ENCODE measurements at regions not wholly inside any gene's neighbourhood (a gene's known extent, or its start where the extent isn't known, plus 50 kb on each side); places are given as distances from the start of the nearest gene placed in this dataset.

- DNase-seq (ENCODE audit: low spot score): no peak
Observed at GRCh38 chr14:87524011-87524410, 469.0 kb downstream of the GALC start.

- DNase-seq (ENCODE audit: low spot score): no peak
Observed at GRCh38 chr14:87522575-87522974, 470.4 kb downstream of the GALC start.

DNA sequence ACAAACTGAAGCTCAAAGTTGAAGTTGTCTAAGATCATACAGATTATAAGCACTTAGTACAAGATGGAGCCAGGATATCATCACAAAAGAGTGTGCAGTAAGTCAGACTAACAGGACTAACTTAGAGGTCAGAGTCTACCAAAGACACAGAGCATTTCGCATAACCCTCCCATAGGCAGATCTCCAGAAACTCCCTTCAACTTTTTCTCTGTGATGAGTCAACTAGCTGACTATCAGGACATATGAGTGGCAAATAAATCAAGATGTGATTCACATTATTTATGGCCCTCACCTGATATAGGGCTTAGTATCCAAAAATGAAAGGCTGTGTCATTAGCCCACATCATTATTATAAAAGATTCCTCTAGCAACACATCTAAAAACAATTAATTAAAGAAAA lies 484.6 kb downstream of the GALC start:
- DNase-seq (ENCODE audit: low spot score): no peak

DNA sequence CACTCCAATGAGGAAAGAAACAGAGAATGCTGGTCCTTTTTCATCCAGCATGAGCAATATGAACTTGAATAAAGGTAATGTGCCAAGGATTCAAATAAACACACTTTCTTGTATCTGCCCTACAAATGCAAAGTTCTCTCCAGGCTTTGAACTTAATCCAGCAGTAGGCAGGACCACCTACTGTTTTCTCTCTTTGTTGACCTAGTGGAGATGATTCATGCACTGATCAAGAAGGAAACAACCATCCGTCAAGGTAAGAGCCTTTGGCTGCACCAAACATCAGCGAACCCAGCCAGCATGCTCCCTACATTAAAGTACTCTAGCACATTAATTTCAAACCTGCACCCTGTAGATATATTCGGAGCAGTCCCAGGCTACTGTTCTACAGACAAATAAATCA lies 489.3 kb downstream of the GALC start:
- no peak for DNase-seq (ENCODE audit: low spot score)

- no peak for DNase-seq (ENCODE audit: low spot score)
Observed at GRCh38 chr14:87497301-87497700, 495.7 kb downstream of the GALC start.

GRCh38 chr14:87494010-87494409 lies 499.0 kb downstream of the GALC start:
- no peak for DNase-seq (ENCODE audit: low spot score)

DNA sequence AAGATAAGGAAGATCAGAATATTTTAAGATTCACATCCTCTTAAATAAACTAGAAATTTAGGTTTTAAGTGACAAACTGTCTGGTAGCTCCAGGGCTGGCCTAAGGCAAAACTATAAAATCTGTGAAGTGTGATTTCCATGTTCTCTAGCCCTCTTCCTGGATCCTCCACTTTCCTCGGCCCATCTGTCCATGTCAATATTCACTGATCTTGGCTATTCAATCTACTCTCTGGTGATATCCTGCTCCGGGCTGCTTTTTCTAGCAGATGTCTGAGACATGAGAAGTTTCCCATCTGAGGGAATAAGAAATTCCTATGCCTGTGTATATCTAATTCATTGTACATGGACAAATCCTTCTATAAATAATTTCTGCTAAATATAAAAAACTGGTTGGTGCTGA lies 500.4 kb downstream of the GALC start:
- DNase-seq (ENCODE audit: low spot score): no peak

- DNase-seq (ENCODE audit: low spot score): no peak
Observed at GRCh38 chr14:87491816-87492215, 501.2 kb downstream of the GALC start.

DNA sequence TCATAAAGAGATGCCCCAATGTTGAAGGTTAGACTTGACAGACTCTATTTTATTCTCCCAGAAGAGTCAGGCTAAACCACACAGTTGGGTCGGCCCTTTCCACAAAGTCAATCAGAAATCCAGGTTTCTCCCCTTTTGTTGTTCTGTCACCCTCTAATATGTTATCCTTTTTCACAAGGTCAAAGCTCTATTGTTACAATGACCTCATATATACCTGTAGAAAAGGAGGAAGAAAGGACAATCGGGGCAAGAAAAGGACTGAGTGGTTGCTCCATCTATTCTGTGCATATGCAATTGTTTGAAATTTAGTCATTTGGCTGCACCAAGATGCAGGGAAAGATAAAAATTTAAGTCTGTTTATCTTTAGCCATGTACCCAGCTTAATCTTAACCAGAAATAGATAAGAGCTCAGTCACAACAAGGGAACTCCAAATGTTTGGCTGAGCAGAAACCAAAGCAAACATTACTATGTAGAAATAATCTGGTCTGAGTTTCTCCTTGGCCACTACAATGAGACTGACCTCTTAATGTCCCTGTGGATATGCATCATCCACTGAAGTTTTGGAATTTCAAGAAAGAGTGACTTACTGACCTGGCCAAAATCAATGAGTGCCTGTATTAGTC lies 503.7 kb downstream of the GALC start:
- no peak for DNase-seq (ENCODE audit: low spot score)

GRCh38 chr14:87483271-87484260 lies 509.4 kb downstream of the GALC start:
- peak; percentile 1 for DNase-seq (ENCODE audit: low spot score)

DNA sequence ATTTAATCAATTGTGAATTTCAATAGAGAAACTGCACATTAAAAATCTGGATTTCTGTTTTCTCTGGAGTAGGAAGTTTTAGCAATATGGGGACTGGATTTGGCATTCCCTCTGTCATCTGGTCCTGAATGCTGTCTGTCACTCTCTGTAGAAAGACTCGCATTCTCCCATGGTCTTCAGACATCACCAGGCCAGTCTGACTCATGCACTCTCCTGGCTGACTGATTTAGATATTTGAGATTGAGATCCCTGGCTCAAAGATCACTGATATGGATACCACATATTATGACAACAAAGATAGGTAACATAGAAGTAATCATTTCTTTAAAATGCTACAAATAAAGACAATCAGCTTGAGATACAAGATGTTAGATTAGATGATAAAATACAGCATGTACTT lies 524.5 kb downstream of the GALC start:
- no peak for DNase-seq (ENCODE audit: low spot score)

- DNase-seq (ENCODE audit: low spot score): no peak
Observed at GRCh38 chr14:87467578-87467977, 525.4 kb downstream of the GALC start.

DNA sequence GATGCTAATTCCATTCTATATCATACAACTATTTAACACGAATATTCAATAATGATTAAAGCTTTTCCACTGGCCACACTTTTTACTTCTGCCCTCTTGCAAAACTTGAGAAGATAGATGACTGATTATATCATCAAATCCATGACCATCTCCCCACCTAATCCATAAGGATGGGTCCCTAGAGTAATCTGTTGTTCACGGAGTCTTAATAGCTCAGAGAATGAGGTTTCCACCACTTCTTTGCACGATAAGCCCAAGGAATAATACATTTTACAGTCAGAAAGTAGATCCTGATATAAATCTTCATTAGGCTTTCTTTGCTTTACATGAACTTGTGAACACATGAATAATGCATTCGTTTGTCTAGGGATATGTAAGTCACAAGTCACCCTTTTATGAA lies 527.2 kb downstream of the GALC start:
- DNase-seq (ENCODE audit: low spot score): no peak

- no peak for DNase-seq (ENCODE audit: low spot score)
Observed at GRCh38 chr14:87461704-87462103, 531.3 kb downstream of the GALC start.

DNA sequence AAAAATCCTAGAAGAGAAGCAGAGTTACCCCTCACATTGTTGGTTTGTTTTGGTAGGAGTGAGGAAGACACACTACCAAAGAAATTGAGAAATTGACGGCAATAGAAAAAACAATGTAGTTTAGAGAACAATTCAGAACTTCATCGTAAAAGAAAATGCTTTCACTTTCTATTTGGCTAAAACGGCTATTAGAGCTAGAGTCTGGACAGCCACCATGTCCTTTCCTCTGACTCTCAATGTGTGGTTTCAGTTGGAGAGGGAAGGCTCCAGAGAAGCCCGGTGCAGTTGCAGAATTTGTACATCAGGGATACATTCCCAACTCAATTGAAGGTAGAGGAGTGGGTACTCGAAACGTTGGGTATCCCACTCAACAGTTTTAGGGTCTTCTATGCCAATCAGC lies 535.3 kb downstream of the GALC start:
- DNase-seq (ENCODE audit: low spot score): no peak

GRCh38 chr14:87450193-87450592 lies 542.8 kb downstream of the GALC start:
- DNase-seq (ENCODE audit: low spot score): no peak

GRCh38 chr14:87449016-87449415 lies 544.0 kb downstream of the GALC start:
- no peak for DNase-seq (ENCODE audit: low spot score)

GRCh38 chr14:87443787-87444186 lies 549.2 kb downstream of the GALC start:
- no peak for DNase-seq (ENCODE audit: low spot score)

DNA sequence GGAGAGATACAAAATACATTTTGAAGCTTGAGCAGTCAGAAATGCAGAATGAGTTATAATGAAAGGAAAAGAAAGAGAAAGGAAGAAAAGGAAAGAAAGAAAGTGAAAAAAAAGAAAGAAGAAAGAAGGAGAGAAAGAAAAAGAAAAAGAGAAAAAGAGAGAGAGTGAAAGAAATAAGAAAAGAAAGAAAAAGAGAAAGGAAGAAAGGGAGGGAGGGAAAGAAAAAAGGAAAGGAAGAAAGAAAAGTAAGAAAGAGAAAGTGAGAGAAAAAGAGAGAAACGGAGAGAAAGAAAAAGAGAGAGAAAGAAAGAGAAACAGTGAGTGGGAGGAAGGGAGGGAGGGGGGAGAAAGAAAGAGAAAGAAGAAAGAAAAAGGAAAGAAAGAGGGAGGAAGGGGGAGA lies 549.9 kb downstream of the GALC start:
- DNase-seq (ENCODE audit: low spot score): no peak

- DNase-seq (ENCODE audit: low spot score): no peak
Observed at GRCh38 chr14:87437158-87437557, 555.8 kb downstream of the GALC start.

DNA sequence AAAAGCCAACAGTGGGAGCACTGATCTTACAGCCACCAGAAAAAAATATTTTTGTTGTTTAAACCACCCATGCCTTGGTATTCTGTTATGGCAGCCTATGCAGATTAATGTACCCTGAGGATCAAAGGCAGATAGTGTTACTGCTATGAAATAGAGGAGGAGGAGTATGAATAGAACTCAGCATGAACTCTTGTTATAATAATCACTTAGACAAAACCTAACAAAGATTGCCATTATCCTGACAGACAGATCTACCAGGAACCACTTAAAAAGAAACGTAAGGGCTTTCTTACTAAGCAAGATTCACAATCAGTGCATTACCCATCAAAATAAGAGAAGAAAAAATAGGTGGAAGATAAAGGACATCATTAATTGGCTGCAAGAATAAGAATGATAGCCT lies 558.3 kb downstream of the GALC start:
- no peak for DNase-seq (ENCODE audit: low spot score)

- DNase-seq (ENCODE audit: low spot score): no peak
Observed at GRCh38 chr14:87434011-87434410, 559.0 kb downstream of the GALC start.

DNA sequence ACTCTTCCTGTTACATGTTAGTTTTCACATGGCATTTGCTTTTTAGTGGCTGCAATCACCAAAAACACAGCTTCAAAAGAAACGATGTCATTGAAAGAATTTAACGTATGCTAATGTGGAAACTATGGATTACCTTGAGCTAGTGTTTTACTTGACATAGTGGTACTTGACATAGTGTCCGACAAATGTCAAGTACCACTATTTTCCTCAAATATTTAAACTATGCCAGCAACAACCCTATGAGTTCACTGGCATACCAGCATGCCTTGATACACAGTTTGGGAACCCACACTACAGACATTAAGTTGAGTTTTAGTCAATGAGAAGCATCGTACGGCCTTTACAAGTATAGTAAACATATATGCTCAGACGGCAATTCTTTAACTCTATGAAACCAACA lies 560.3 kb downstream of the GALC start:
- DNase-seq (ENCODE audit: low spot score): no peak

DNA sequence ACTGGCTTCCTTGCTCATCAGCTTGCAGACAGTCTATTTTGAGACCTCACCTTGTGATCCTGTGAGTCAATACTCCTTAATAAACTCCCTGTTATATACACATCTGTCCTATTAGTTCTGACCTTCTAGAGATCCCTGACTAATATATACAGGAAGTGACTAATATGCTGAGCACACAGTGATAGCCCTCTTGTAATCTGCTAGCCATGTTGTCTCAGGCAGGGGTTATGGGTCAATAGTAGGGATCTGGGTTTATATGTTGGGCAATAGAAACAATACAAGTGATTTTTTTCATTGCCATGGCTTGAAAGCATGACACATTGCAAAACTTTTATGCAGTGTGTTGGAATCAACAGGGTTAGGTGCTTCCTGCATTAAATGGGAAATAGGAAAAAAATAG lies 562.2 kb downstream of the GALC start:
- peak; percentile 66 for DNase-seq (ENCODE audit: low spot score)
